OCI-LY1 (cell line): ENCODE measurements at regions not wholly inside any gene's neighbourhood (a gene's known extent, or its start where the extent isn't known, plus 50 kb on each side); places are given as distances from the start of the nearest gene placed in this dataset.

Source experiments
- H2AFZ ChIP-seq: fragments of 200-600 bp; sonication (generic), shearing (Covaris generic); 2 replicates; pipeline ENCODE4 v1.6.0; 2014; ENCODE audit warnings: antibody characterized with exemption, mild to moderate bottlenecking, low read length
- H3F3A ChIP-seq: fragments of 200-600 bp; sonication (generic), shearing (Covaris generic); 2 replicates; pipeline ENCODE4 v1.6.0; 2014; ENCODE audit warnings: mild to moderate bottlenecking, antibody characterized with exemption, low read length, moderate library complexity; ENCODE audit not compliant: insufficient read depth
- H3K27ac ChIP-seq: fragments of 200-600 bp; sonication (generic); 2 replicates; pipeline ENCODE4 v1.5.1; 2014; ENCODE audit warnings: low read length, mixed run types, mild to moderate bottlenecking, low read depth; ENCODE audit not compliant: poor library complexity, severe bottlenecking
- H3K27me3 ChIP-seq: fragments of 200-600 bp; sonication (generic); 2 replicates; pipeline ENCODE4 v1.6.0; 2014; ENCODE audit warnings: antibody characterized with exemption, mild to moderate bottlenecking, low read length, moderate library complexity; ENCODE audit not compliant: insufficient read depth
- H3K36me3 ChIP-seq: fragments of 200-600 bp; sonication (generic); 2 replicates; pipeline ENCODE4 v1.6.1; 2014; ENCODE audit warnings: mild to moderate bottlenecking, antibody characterized with exemption, low read length, moderate library complexity, mixed read lengths; ENCODE audit not compliant: insufficient read depth
- H3K4me1 ChIP-seq: fragments of 200-600 bp; sonication (generic); 2 replicates; pipeline ENCODE4 v1.5.1; 2014; ENCODE audit warnings: mild to moderate bottlenecking, low read length, moderate library complexity; ENCODE audit not compliant: insufficient read depth, severe bottlenecking
- H3K4me2 ChIP-seq: fragments of 200-600 bp; sonication (generic), shearing (Covaris generic); 2 replicates; pipeline ENCODE4 v1.6.1; 2014; ENCODE audit warnings: low read length
- H3K4me3 ChIP-seq: fragments of 200-600 bp; sonication (generic); 2 replicates; pipeline ENCODE4 v1.5.1; 2014; ENCODE audit warnings: low read length, low read depth, mild to moderate bottlenecking, mixed read lengths; ENCODE audit not compliant: poor library complexity, severe bottlenecking
- H3K79me2 ChIP-seq: fragments of 200-600 bp; shearing (Covaris generic); 2 replicates; pipeline ENCODE4 v1.6.1; 2016; ENCODE audit warnings: mixed run types, low read length, mixed read lengths; ENCODE audit not compliant: insufficient read depth
- H3K9ac ChIP-seq: fragments of 200-600 bp; sonication (generic), shearing (Covaris generic); 2 replicates; pipeline ENCODE4 v1.6.1; 2014; ENCODE audit warnings: mild to moderate bottlenecking, low read length, mixed read lengths
- H3K9me2 ChIP-seq: fragments of 200-600 bp; sonication (generic), shearing (Covaris generic); 2 replicates; pipeline ENCODE4 v1.6.1; 2014; ENCODE audit warnings: low read depth, mild to moderate bottlenecking, low read length, mixed read lengths
- H3K9me3 ChIP-seq: fragments of 200-600 bp; shearing (Covaris generic); 2 replicates; pipeline ENCODE4 v1.6.1; 2014; ENCODE audit warnings: low read length, mixed read lengths
- H4K20me1 ChIP-seq: fragments of 200-600 bp; sonication (generic), shearing (Covaris generic); 2 replicates; pipeline ENCODE4 v1.6.0; 2016; ENCODE audit warnings: mild to moderate bottlenecking, low read length; ENCODE audit not compliant: insufficient read depth
- EZH2 ChIP-seq: fragments of 200-600 bp; sonication (generic), shearing (Covaris generic); IDR thresholded peaks from 2 replicates; pipeline ENCODE4 v1.8.0; 2017; ENCODE audit warnings: borderline replicate concordance, mixed run types, mild to moderate bottlenecking, antibody characterized with exemption, low read length, moderate library complexity, mixed read lengths
- TF ChIP-seq, protein P1 (sequence below): fragments of 200-600 bp; sonication (generic), shearing (Covaris generic); IDR thresholded peaks from 2 replicates; pipeline ENCODE4 v1.5.1; 2017; ENCODE audit warnings: mild to moderate bottlenecking, antibody characterized with exemption, low read length, moderate library complexity, mixed read lengths

DNA sequence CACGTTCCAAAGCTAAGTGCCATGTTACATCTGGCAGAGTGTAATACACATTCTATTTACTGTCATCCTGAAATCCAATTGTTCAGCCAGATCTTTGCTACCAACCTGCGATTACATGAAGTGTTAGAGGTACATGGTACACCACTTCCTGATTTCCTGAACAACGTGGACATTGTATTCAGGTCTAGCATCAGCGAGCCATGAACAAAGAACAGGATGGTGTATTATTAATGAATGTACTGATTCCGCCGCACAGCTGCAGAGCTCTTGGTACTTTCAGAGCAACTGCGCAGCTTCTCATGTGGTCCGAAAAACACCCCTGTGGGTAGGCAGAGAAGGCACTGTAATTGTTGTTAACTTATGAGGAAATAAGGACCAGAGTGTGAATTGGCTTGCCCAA, 511.4 kb downstream of the AJAP1 start:
- no peaks in the 10 kb centered on the region for H3K79me2 ChIP-seq
- TF ChIP-seq, protein P1, sequence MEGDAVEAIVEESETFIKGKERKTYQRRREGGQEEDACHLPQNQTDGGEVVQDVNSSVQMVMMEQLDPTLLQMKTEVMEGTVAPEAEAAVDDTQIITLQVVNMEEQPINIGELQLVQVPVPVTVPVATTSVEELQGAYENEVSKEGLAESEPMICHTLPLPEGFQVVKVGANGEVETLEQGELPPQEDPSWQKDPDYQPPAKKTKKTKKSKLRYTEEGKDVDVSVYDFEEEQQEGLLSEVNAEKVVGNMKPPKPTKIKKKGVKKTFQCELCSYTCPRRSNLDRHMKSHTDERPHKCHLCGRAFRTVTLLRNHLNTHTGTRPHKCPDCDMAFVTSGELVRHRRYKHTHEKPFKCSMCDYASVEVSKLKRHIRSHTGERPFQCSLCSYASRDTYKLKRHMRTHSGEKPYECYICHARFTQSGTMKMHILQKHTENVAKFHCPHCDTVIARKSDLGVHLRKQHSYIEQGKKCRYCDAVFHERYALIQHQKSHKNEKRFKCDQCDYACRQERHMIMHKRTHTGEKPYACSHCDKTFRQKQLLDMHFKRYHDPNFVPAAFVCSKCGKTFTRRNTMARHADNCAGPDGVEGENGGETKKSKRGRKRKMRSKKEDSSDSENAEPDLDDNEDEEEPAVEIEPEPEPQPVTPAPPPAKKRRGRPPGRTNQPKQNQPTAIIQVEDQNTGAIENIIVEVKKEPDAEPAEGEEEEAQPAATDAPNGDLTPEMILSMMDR: no peak
- no peak for TF ChIP-seq EZH2
- no peak overlapping the region for H3K9ac ChIP-seq

DNA sequence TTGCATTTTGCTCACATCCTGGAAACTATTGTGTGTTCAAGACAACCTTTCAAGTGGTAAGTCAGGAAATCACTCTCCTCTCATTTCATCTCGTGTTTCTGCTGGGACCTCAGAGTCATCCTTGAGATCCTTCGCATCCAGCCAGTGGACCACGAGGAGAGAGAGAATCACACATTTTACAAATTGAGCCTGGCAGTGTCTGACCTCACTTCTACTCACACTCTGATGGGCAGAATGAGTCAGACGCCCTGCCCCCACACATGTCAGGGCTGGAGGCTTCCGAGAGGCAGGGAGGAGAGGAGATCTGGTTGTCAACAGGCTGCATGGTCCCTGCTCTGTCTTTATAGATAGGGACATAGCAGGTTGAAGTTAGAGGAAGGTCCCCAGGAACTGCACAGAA, 509.7 kb downstream of the AJAP1 start:
- H3K4me3 ChIP-seq: no peak overlapping the region
- no peaks in the 10 kb centered on the region for H3K9me2 ChIP-seq
- H3K4me1 ChIP-seq: no peaks in the 10 kb centered on the region
- no peaks in the 10 kb centered on the region for H3K27me3 ChIP-seq
- H2AFZ ChIP-seq: no peak overlapping the region
- no peaks in the 10 kb centered on the region for H4K20me1 ChIP-seq
- TF ChIP-seq, protein P1: no peak
- no peak for TF ChIP-seq EZH2
- no peaks in the 10 kb centered on the region for H3K79me2 ChIP-seq
- no peak overlapping the region for H3K4me2 ChIP-seq
- H3K27ac ChIP-seq: no peak overlapping the region
- no peaks in the 10 kb centered on the region for H3K9me3 ChIP-seq
- H3K36me3 ChIP-seq: no peaks in the 10 kb centered on the region
- no peaks in the 10 kb centered on the region for H3F3A ChIP-seq
- no peak overlapping the region for H3K9ac ChIP-seq

More for the DNA sequence above, 511.4 kb downstream of the AJAP1 start:
- no peaks in the 10 kb centered on the region for H4K20me1 ChIP-seq
- no peak overlapping the region for H3K27ac ChIP-seq
- H3K9me2 ChIP-seq: no peaks in the 10 kb centered on the region
- no peaks in the 10 kb centered on the region for H3F3A ChIP-seq
- no peaks in the 10 kb centered on the region for H3K36me3 ChIP-seq
- no peaks in the 10 kb centered on the region for H3K27me3 ChIP-seq
- no peaks in the 10 kb centered on the region for H3K9me3 ChIP-seq
- no peak overlapping the region for H3K4me3 ChIP-seq
- no peaks in the 10 kb centered on the region for H3K4me1 ChIP-seq
- H3K4me2 ChIP-seq: no peak overlapping the region
- no peak overlapping the region for H2AFZ ChIP-seq

DNA sequence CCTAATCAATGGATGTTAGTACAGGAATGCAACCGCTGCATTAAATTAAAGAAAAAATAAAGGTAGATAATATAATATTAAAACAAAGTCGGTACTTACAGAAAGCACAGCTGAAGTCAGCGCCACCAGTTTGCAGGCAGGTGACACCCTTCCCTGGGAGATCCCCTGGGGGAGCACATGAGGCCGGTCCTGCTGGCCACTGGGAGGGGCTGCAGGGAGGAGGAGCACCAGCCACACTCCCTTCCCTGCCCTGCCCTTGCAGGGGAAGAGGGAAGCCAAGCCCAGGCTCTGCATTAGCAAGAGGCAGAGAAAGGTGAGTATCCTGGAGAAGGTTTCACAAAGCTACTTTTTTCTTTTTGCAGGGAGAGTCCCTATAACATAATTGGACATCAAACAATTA, 507.0 kb downstream of the AJAP1 start:
- H3K9me2 ChIP-seq: no peaks in the 10 kb centered on the region
- no peak overlapping the region for H3K4me2 ChIP-seq
- no peak overlapping the region for H2AFZ ChIP-seq
- no peaks in the 10 kb centered on the region for H3K27me3 ChIP-seq
- no peaks in the 10 kb centered on the region for H3K4me1 ChIP-seq
- no peak overlapping the region for H3K27ac ChIP-seq
- TF ChIP-seq, protein P1: no peak
- no peak for TF ChIP-seq EZH2
- no peaks in the 10 kb centered on the region for H4K20me1 ChIP-seq
- H3K9me3 ChIP-seq: no peaks in the 10 kb centered on the region
- H3K79me2 ChIP-seq: no peaks in the 10 kb centered on the region
- H3K36me3 ChIP-seq: no peaks in the 10 kb centered on the region
- no peaks in the 10 kb centered on the region for H3F3A ChIP-seq
- H3K9ac ChIP-seq: no peak overlapping the region
- no peak overlapping the region for H3K4me3 ChIP-seq
